T-helper 1 cell treated with Interleukin-12 subunit alpha and Interleukin-12 subunit beta and Interleukin-4 antibody, amounts not matched to agents 30 μg/mL and 1 μg/mL, for 36 hours (primary cell): ENCODE measurements at regions not wholly inside any gene's neighbourhood (a gene's known extent, or its start where the extent isn't known, plus 50 kb on each side); places are given as distances from the start of the nearest gene placed in this dataset.
"Not testable (repeated sequence)": the region's sequence is repeated elsewhere in the genome, so short reads cannot be mapped to it uniquely, and the experiment has no call there.

Source experiments
- H3K27ac Mint-ChIP-seq: one replicate; pipeline ENCODE4 v1.8.0; 2021; ENCODE audit warnings: mild to moderate bottlenecking, mixed read lengths
- H3K27me3 Mint-ChIP-seq: one replicate; pipeline ENCODE4 v1.8.0; 2021; ENCODE audit warnings: low read depth, mixed read lengths
- H3K36me3 Mint-ChIP-seq: one replicate; pipeline ENCODE4 v1.8.0; 2021; ENCODE audit warnings: low read depth, mixed read lengths
- H3K4me1 Mint-ChIP-seq: one replicate; pipeline ENCODE4 v1.8.0; 2021; ENCODE audit warnings: low read depth, mixed read lengths
- H3K4me3 Mint-ChIP-seq: one replicate; pipeline ENCODE4 v1.8.0; 2021; ENCODE audit warnings: mild to moderate bottlenecking, moderate library complexity, mixed read lengths
- H3K9me3 Mint-ChIP-seq: one replicate; pipeline ENCODE4 v1.8.0; 2021; ENCODE audit warnings: mixed read lengths

DNA sequence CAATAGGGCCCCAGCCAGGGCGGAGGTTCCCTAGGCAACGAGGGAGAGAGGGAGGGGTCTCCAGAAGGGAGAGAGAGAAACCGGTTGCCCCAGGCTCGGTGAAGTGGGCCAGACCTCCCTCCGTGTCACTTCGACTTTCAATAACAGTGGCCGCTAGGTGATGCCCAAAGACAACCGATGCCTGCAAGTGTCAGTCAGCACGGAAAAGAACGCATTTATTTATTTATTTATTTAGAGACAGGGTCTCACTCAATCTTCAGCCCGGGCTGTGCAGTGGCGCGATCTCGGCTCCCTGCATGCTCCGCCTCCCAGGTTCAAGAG lies 1504.1 kb upstream of the DEFB115 start:
- Mint-ChIP-seq H3K36me3 (peaks cover 11% of the 10 kb centered on the region), H3K4me3 (peak overlapping the region; percentile 36), H3K9me3 (peaks cover 52% of the 10 kb centered on the region), H3K27ac (peak overlapping the region; percentile 87), H3K4me1 (peaks cover 13% of the 10 kb centered on the region)
- H3K27me3 Mint-ChIP-seq: not testable (repeated sequence)

- not testable (repeated sequence) for H3K27me3 Mint-ChIP-seq, H3K4me3 Mint-ChIP-seq
- Mint-ChIP-seq H3K4me1 (peaks cover 13% of the 10 kb centered on the region), H3K36me3 (peaks cover 11% of the 10 kb centered on the region), H3K27ac (peak overlapping the region; percentile 16), H3K9me3 (peaks cover 53% of the 10 kb centered on the region)
These were observed 1503.6 kb upstream of the DEFB115 start for GRCh38 chr20:29753879-29754278.

DNA sequence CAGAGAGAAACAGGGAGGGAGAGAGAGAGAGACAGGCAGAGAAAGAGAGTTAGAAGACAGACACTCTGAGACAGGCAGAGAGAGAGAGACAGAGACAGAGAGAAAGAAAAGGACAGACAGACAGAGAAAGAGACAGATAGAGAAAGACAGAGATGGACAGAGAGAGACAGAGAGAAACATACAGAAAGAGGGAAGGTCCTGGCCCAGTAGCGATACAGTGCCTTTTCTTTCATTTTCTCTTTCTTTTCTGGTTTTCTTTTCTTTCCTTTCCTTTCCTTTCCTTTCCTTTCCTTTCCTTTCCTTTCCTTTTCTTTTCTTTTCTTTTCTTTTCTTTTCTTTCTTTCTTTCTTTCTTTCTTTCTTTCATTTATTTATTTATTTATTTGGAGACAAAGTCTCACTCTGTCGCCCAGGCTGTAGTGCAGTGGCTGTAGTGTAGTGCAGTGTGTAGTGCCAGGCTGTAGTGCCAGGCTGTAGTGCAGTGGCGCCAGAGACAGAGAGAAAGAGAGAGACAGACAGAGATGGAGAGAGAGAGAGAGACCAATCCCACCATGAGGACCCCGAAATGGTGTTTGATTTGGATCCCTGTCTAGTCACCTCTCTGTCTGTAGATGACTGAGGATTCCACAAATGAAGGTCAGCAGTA lies 1501.5 kb upstream of the DEFB115 start:
- peaks cover 11% of the 10 kb centered on the region for H3K36me3 Mint-ChIP-seq
- not testable (repeated sequence) for H3K27me3 Mint-ChIP-seq, H3K4me3 Mint-ChIP-seq, H3K27ac Mint-ChIP-seq
- peaks cover 51% of the 10 kb centered on the region for H3K9me3 Mint-ChIP-seq
- peaks cover 13% of the 10 kb centered on the region for H3K4me1 Mint-ChIP-seq

- Mint-ChIP-seq H3K9me3 (peaks cover 44% of the 10 kb centered on the region), H3K27ac (no peak overlapping the region), H3K4me3 (no peak overlapping the region), H3K36me3 (peaks cover 11% of the 10 kb centered on the region), H3K4me1 (peaks cover 7% of the 10 kb centered on the region), H3K27me3 (no peaks in the 10 kb centered on the region)
These were observed 1500.8 kb upstream of the DEFB115 start for GRCh38 chr20:29756664-29757063.

DNA sequence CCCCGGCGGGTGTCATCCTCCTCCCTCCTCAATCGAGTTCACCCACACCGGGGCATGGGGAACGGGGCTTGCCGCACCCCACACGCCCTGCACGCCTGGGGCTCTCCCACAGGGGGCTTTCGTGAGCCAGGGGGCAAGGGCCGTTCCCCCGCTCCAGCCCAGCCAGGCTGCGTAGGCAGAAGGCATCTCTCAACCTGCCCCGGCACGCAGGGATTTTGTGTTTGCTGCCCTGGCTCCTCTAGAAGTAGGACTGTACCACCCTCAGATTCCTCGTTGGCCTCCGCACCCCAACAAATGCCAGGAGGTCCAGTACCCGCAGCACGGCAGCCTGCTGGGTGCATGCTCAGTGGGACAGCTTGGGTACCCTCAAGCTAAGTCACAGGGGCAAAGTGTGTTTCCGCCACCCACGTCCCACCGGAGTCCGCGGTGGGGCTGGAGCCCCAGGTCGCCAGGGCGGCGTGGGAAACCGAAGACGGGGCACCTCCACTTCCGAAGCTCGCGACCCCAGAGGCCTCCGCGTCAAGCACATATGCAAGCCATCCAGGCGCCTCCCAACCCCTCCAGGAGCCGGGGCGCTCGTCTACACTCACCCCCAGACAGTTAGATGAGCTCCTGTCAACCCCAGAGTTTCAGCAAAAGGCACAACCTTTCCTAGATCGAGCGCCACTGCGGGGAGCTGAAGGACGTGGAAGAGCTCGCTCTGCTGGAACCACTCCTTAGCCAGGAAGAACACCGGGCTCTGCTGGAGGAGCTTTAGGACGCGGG lies 1495.7 kb upstream of the DEFB115 start:
- H3K36me3 Mint-ChIP-seq, H3K4me1 Mint-ChIP-seq, H3K27me3 Mint-ChIP-seq, H3K27ac Mint-ChIP-seq, H3K4me3 Mint-ChIP-seq: not testable (repeated sequence)
- H3K9me3 Mint-ChIP-seq: peaks cover 27% of the 10 kb centered on the region

DNA sequence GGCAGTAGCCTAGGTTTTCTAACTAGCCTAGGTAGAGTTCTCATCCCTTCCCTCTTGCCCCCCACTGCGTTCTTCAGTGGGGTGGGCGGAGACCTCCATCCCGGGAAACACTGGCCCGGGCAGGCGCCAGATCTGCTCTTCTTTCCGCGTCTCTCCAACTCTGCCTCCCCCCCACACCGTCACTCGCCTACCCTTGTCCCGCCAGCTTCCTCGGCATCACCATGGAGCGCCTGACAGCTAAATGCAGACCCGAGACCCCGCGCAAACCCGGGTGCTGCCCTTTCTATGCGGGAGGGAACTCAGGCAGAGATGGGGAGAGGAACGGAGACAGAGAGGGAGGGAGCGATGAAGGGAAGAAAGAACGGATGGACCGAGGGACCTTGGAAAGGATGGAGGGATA lies 1494.8 kb upstream of the DEFB115 start:
- H3K27ac Mint-ChIP-seq: no peak overlapping the region
- H3K27me3 Mint-ChIP-seq: no peaks in the 10 kb centered on the region
- no peak overlapping the region for H3K4me3 Mint-ChIP-seq
- H3K9me3 Mint-ChIP-seq: peaks cover 23% of the 10 kb centered on the region
- peaks cover 2% of the 10 kb centered on the region for H3K36me3 Mint-ChIP-seq
- no peaks in the 10 kb centered on the region for H3K4me1 Mint-ChIP-seq

DNA sequence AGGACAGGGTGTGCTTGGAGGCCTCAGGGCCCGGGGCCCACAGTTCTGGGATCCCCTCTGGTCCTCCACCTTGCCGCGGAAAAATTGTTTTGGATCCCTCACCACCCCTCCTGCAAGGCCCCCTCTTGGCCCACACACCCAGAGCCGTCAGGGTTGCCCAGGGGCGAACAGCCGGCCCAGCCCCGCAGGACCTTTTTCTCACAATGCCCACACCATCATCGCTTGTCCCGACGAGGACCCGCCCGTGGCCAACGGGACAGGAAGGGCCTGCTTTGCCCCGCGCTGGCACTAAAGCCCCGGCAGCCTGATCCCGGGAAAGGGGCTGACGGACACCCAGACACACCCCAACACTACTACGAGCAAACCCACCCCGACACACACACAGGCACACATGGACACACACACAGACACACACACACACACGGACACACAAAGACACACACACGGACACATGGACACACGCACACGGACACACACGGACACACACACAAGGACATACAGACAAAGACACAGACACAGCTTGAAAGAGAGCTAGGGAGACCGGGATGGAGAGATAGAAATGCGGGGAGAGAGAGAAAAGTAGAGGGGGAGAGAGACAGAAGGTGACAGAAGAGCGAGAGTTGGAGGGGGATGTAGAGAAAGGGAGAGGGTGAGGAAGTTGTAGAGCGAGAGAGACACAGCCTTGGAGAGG lies 1493.5 kb upstream of the DEFB115 start:
- peaks cover 24% of the 10 kb centered on the region for H3K9me3 Mint-ChIP-seq
- H3K36me3 Mint-ChIP-seq: peaks cover 2% of the 10 kb centered on the region
- H3K4me1 Mint-ChIP-seq: no peaks in the 10 kb centered on the region
- H3K27ac Mint-ChIP-seq: no peak overlapping the region
- no peaks in the 10 kb centered on the region for H3K27me3 Mint-ChIP-seq
- no peak overlapping the region for H3K4me3 Mint-ChIP-seq

- not testable (repeated sequence) for H3K27me3 Mint-ChIP-seq, H3K4me1 Mint-ChIP-seq, H3K36me3 Mint-ChIP-seq, H3K4me3 Mint-ChIP-seq, H3K27ac Mint-ChIP-seq
- H3K9me3 Mint-ChIP-seq: peaks cover 28% of the 10 kb centered on the region
These were observed 1492.4 kb upstream of the DEFB115 start for GRCh38 chr20:29764922-29765610.

- not testable (repeated sequence) for H3K36me3 Mint-ChIP-seq, H3K27ac Mint-ChIP-seq, H3K4me1 Mint-ChIP-seq, H3K4me3 Mint-ChIP-seq, H3K27me3 Mint-ChIP-seq
- peaks cover 33% of the 10 kb centered on the region for H3K9me3 Mint-ChIP-seq
These were observed 1479.4 kb upstream of the DEFB115 start for GRCh38 chr20:29778033-29778432.

GRCh38 chr20:29781217-29781616 lies 1476.2 kb upstream of the DEFB115 start:
- H3K36me3 Mint-ChIP-seq, H3K4me3 Mint-ChIP-seq, H3K4me1 Mint-ChIP-seq, H3K27ac Mint-ChIP-seq, H3K27me3 Mint-ChIP-seq: not testable (repeated sequence)
- peaks cover 53% of the 10 kb centered on the region for H3K9me3 Mint-ChIP-seq

- not testable (repeated sequence) for H3K4me1 Mint-ChIP-seq, H3K4me3 Mint-ChIP-seq, H3K27ac Mint-ChIP-seq, H3K27me3 Mint-ChIP-seq, H3K36me3 Mint-ChIP-seq
- peaks cover 59% of the 10 kb centered on the region for H3K9me3 Mint-ChIP-seq
These were observed 1475.6 kb upstream of the DEFB115 start for GRCh38 chr20:29781891-29782290.

DNA sequence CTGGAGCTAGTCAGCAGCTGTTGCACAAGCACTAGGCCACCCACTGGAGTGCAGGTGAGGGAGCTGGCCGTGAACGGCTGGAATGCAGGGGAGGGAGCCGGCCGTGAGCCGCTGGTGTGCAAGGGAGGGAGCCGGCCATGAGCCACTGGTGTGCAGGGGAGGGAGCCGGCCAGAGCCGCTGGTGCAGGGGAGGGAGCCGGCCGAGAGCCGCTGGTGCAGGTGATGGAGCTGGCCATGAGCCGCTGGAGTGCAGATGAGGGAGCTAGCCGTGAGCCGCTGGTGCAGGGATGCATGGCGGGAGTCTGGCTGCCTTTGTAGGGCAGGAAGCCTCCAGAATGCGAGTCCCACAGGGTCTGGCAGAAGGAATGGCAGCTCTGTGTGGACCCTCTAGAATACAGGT lies 1470.0 kb upstream of the DEFB115 start:
- not testable (repeated sequence) for H3K27ac Mint-ChIP-seq, H3K36me3 Mint-ChIP-seq

GRCh38 chr20:29790510-29790909 lies 1467.0 kb upstream of the DEFB115 start:
- Mint-ChIP-seq H3K36me3 (no peaks in the 10 kb centered on the region), H3K9me3 (peaks cover 71% of the 10 kb centered on the region), H3K27me3 (no peaks in the 10 kb centered on the region), H3K4me1 (no peaks in the 10 kb centered on the region), H3K27ac (no peak overlapping the region), H3K4me3 (no peak overlapping the region)

More for the DNA sequence above, 1470.0 kb upstream of the DEFB115 start:
- H3K4me3 Mint-ChIP-seq, H3K27me3 Mint-ChIP-seq, H3K4me1 Mint-ChIP-seq: not testable (repeated sequence)
- H3K9me3 Mint-ChIP-seq: peaks cover 67% of the 10 kb centered on the region

- not testable (repeated sequence) for H3K27me3 Mint-ChIP-seq, H3K36me3 Mint-ChIP-seq, H3K27ac Mint-ChIP-seq, H3K4me1 Mint-ChIP-seq, H3K4me3 Mint-ChIP-seq
- H3K9me3 Mint-ChIP-seq: peaks cover 57% of the 10 kb centered on the region
These were observed 1426.0 kb upstream of the DEFB115 start for GRCh38 chr20:29831508-29831907.

GRCh38 chr20:29868014-29868413 lies 1389.5 kb upstream of the DEFB115 start:
- not testable (repeated sequence) for H3K4me3 Mint-ChIP-seq, H3K4me1 Mint-ChIP-seq, H3K27me3 Mint-ChIP-seq, H3K36me3 Mint-ChIP-seq, H3K27ac Mint-ChIP-seq
- peaks cover 62% of the 10 kb centered on the region for H3K9me3 Mint-ChIP-seq
